GM10266 (cell line): ENCODE measurements at regions not wholly inside any gene's neighbourhood (a gene's known extent, or its start where the extent isn't known, plus 50 kb on each side); places are given as distances from the start of the nearest gene placed in this dataset.

ENCODE experiments used
- DNase-seq: peaks from one replicate; pipeline ENCODE4 v3.0.0; 2012; ENCODE audit errors: extremely low spot score
- CTCF ChIP-seq: IDR thresholded peaks from 2 replicates; pipeline ENCODE4 v1.5.1; 2012; ENCODE audit warnings: mild to moderate bottlenecking, low read depth; ENCODE audit not compliant: control insufficient read depth, insufficient read depth; ENCODE audit errors: missing control alignments

GRCh38 chr10:128305601-128306345 is 179.6 kb upstream of the MKI67 start:
- DNase-seq, result no peak
- no peak for TF ChIP-seq CTCF

DNA sequence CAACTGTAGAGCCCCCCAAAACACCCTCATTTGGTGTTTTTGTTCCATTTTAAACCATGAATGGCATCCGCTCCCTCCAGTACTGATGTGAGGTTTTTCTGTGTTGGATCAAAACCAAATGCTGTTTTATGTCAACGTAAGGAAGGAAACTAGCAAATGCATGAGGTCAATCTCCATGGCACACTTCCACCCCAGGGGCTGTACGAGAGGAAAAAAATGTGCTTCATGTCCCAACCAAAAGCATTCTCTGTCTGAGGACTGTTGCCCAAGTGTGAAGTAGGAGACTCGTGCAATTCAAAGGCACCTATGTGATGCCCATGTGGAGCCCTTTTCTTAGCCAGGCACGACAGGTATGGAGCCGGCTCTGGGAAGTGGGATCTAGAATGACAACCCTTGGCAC is 180.3 kb upstream of the MKI67 start:
- no peak for DNase-seq
- no peak for TF ChIP-seq CTCF

DNA sequence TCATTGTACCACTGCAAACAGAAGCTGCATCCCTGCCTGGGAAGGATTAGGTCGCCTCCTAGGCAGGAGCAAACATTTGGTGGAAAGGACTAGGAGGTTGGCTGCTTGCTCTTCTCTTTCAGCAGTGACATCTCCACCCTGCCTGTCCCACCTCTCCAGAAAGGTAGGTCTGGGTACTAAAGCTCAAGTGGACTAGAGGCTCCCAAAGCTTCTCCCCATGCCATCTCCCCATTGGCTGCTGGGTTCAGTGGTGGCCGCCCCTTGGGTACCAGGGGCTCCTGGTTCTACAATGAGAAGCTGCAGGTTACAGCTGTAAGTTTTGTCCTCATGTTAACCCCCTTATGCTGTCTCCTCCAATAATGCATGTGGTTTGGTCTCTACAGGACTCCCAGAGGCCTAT is 180.7 kb upstream of the MKI67 start:
- TF ChIP-seq CTCF, result no peak
- DNase-seq, result no peak

- no peak for DNase-seq
- no peak for TF ChIP-seq CTCF
These were observed 181.6 kb upstream of the MKI67 start for GRCh38 chr10:128307820-128308219.

GRCh38 chr10:128310971-128311658 is 184.9 kb upstream of the MKI67 start:
- DNase-seq, result no peak
- no peak for TF ChIP-seq CTCF

DNA sequence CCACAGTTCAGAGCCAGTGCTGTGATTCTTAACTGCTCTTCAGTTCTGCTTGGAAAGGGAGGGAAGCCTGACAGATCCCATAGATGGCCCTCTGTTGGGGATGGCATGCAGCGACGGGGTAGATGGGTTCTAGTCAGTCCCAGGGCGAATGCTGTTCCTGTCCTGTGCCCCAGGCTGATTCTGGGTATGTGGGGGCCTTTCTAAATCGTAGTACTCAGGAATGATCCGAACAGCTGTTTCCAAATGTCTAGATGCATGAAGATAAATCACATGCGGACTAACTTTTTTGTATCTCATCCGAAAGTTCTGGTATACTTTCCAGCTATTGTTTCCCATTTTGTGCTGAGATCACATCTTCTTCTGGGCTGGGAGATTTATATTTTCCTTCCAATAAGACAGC is 186.0 kb upstream of the MKI67 start:
- DNase-seq, result no peak
- no peak for TF ChIP-seq CTCF

- no peak for DNase-seq
- no peak for TF ChIP-seq CTCF
These were observed 188.5 kb upstream of the MKI67 start for GRCh38 chr10:128314686-128315085.
